ENCODE measurements at regions not wholly inside any gene's neighbourhood (a gene's known extent, or its start where the extent isn't known, plus 50 kb on each side); places are given as distances from the start of the nearest gene placed in this dataset.

DNA sequence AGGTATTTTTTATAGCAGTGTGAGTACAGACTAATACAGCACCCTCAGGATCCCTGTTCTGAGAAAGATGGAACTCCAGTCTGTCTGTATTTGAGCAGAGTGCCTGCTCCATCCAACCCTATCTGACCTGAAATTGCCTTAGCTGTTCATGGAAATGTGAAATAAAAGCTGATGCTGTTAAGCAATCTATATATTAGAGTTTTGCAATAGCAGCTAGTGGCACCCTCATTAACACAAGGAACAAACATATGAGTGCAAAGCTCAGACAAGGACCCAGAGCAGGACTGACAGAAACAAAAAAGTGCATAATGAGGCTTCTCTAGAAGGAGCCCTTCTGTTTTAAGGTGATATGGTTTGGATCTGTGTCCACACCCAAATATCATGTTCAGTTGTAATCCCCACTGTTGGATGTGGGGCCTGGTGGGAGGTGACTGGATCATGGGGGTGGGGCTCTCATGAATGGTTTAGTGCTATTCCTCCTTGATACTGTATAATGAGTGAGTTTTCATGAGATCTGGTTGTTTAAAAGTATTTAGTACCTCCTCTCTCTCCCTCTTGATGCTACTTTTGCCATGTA lies 272.9 kb upstream of the KLF3 start:
- ATAC-seq (ENCODE audit: low read depth) = no peak
- Histone ChIP-seq H3K27me3 (replicated peaks in 1 of 4; ENCODE audit: control extremely low read depth in 1 of 4, control insufficient read depth in 3 of 4, insufficient read depth in 4 of 4, low read length in 3 of 4) (peaks cover 0 to 5% (median 0%) of the 10 kb centered on the region in 4 experiments), H3K79me2 (ENCODE audit: control insufficient read depth, insufficient read depth, low read length) (no peaks in the 10 kb centered on the region), H3K4me2 (replicated peaks; ENCODE audit: low read depth, low read length, poor library complexity, severe bottlenecking) (no peak overlapping the region), H4K20me1 (ENCODE audit: control insufficient read depth, insufficient read depth, low read length, poor library complexity, severe bottlenecking) (no peaks in the 10 kb centered on the region), H3K9me3 (ENCODE audit: control extremely low read depth in 1 of 3, control insufficient read depth in 2 of 3, insufficient read depth in 1 of 3, low read length in 2 of 3) (peaks cover 1 to 39% (median 22%) of the 10 kb centered on the region in 3 donors), H3K36me3 (replicated peaks in 1 of 2; ENCODE audit: control extremely low read depth in 1 of 2, control insufficient read depth in 1 of 2, extremely low read depth in 1 of 2, insufficient read depth in 2 of 2, low read length in 1 of 2) (no peaks in the 10 kb centered on the region), H2AFZ (ENCODE audit: insufficient read depth, low read depth, low read length, poor library complexity, severe bottlenecking) (no peak overlapping the region), H3K4me1 (ENCODE audit: control insufficient read depth in 2 of 2, insufficient read depth in 2 of 2, low read length in 2 of 2) (no peaks in the 10 kb centered on the region), H3K4me3 (ENCODE audit: control extremely low read depth in 1 of 5, extremely low read depth in 1 of 5, insufficient read depth in 1 of 5, low read depth in 2 of 5, low read length in 4 of 5) (no peak overlapping the region), H3K9ac (ENCODE audit: low read length) (no peak overlapping the region), H3K27ac (ENCODE audit: low read length in 2 of 2) (no peak overlapping the region)
- TF ChIP-seq CTCF (IDR thresholded peaks at IDR 0.05) = no peak
- no peak for TF ChIP-seq EZH2 (IDR thresholded peaks at IDR 0.05; ENCODE audit: borderline replicate concordance, insufficient read depth, low read depth, low read length, poor library complexity, severe bottlenecking)
- DNase-seq = no peak
- no peaks in the 10 kb centered on the region for H3K27me3 Mint-ChIP-seq
- intact Hi-C loops (cut with micrococcal nuclease) = no loop called here
- no peak overlapping the region for H3K4me3 Mint-ChIP-seq
- CTCF ChIA-PET = no interaction called here
- POLR2A ChIA-PET = no interaction called here
- H3K27ac Mint-ChIP-seq = no peak overlapping the region
- H3K4me1 Mint-ChIP-seq = no peaks in the 10 kb centered on the region
- peaks cover 13% of the 10 kb centered on the region for H3K9me3 Mint-ChIP-seq (ENCODE audit: insufficient read depth)

DNA sequence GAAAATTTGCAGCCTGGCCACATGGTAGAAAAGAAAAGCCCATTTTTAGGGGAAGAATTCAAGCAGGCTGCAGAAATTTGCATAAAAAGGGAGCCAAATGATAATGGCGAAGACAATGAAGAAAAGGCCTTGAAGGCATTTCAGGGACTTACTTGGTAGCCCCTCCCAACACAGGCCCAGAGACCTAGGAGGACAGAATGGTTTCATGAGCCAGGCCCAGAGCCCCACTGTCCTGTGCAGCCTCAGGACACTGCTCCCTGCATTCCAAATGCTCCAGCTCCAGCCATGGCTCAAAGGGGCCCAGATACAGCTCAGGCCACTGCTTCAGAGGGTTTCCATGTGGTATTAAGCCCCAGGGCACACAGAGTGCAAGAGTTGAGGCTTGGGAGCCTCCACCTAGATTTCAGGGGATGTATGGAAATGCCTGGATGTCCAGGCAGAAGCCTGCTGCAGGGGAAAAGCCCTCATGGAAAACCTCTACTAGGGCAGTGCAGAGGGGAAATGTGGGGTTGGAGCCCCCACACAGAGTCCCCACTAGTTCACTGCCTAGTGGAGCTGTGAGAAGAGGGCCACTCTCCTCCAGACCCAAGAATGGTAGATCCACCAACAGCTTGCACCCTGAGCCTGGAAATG lies 271.7 kb upstream of the KLF3 start:
- no peaks in the 10 kb centered on the region for H3K36me3 ChIP-seq (replicated peaks in 1 of 2; ENCODE audit: control extremely low read depth in 1 of 2, control insufficient read depth in 1 of 2, extremely low read depth in 1 of 2, insufficient read depth in 2 of 2, low read length in 1 of 2)
- H3K4me3 Mint-ChIP-seq = no peak overlapping the region
- H3K4me1 ChIP-seq (ENCODE audit: control insufficient read depth in 2 of 2, insufficient read depth in 2 of 2, low read length in 2 of 2) = no peaks in the 10 kb centered on the region
- no peaks in the 10 kb centered on the region for H3K27me3 Mint-ChIP-seq
- H3K4me1 Mint-ChIP-seq = no peaks in the 10 kb centered on the region
- H3K27me3 ChIP-seq (replicated peaks in 1 of 4; ENCODE audit: control extremely low read depth in 1 of 4, control insufficient read depth in 3 of 4, insufficient read depth in 4 of 4, low read length in 3 of 4) = peaks cover 0 to 5% (median 0%) of the 10 kb centered on the region in 4 experiments
- no peak for DNase-seq
- H3K27ac Mint-ChIP-seq = no peak overlapping the region
- TF ChIP-seq CTCF (IDR thresholded peaks at IDR 0.05) (no peak), EZH2 (IDR thresholded peaks at IDR 0.05; ENCODE audit: borderline replicate concordance, insufficient read depth, low read depth, low read length, poor library complexity, severe bottlenecking) (no peak)
- no peaks in the 10 kb centered on the region for H3K79me2 ChIP-seq (ENCODE audit: control insufficient read depth, insufficient read depth, low read length)
- no peak overlapping the region for H3K4me2 ChIP-seq (replicated peaks; ENCODE audit: low read depth, low read length, poor library complexity, severe bottlenecking)
- intact Hi-C loops (cut with micrococcal nuclease) = no loop called here
- no peak overlapping the region for H3K4me3 ChIP-seq (ENCODE audit: control extremely low read depth in 1 of 5, extremely low read depth in 1 of 5, insufficient read depth in 1 of 5, low read depth in 2 of 5, low read length in 4 of 5)
- H2AFZ ChIP-seq (ENCODE audit: insufficient read depth, low read depth, low read length, poor library complexity, severe bottlenecking) = no peak overlapping the region
- ChIA-PET CTCF (no interaction called here), POLR2A (no interaction called here)
- no peak overlapping the region for H3K27ac ChIP-seq (ENCODE audit: low read length in 2 of 2)
- H3K9ac ChIP-seq (ENCODE audit: low read length) = no peak overlapping the region
- peaks cover 13% of the 10 kb centered on the region for H3K9me3 Mint-ChIP-seq (ENCODE audit: insufficient read depth)
- no peaks in the 10 kb centered on the region for H4K20me1 ChIP-seq (ENCODE audit: control insufficient read depth, insufficient read depth, low read length, poor library complexity, severe bottlenecking)
- H3K9me3 ChIP-seq (ENCODE audit: control extremely low read depth in 1 of 3, control insufficient read depth in 2 of 3, insufficient read depth in 1 of 3, low read length in 2 of 3) = peaks cover 1 to 39% (median 22%) of the 10 kb centered on the region in 3 donors
- ATAC-seq (ENCODE audit: low read depth) = no peak
- 100% methylated on average over 1 of the region's 1 CpG for WGBS (ENCODE audit: insufficient coverage)

Measured in B cell (primary cell).